SK-N-MC (cell line): ENCODE measurements at regions not wholly inside any gene's neighbourhood (a gene's known extent, or its start where the extent isn't known, plus 50 kb on each side); places are given as distances from the start of the nearest gene placed in this dataset.

Experiments used
- DNase-seq: peaks from one replicate; pipeline ENCODE4 v3.0.0-alpha.2; 2011; ENCODE audit warnings: low read depth, low spot score
- H3K27ac ChIP-seq: fragments of 200-600 bp; sonication (generic); 2 replicates; pipeline ENCODE4 v1.5.1; 2016; ENCODE audit warnings: mixed run types
- H3K36me3 ChIP-seq: fragments of 200-600 bp; sonication (generic); 2 replicates; pipeline ENCODE4 v1.6.1; 2017; ENCODE audit warnings: antibody characterized with exemption, low read length, mixed read lengths; ENCODE audit not compliant: insufficient read depth
- H3K4me3 ChIP-seq: fragments of 200-600 bp; sonication (generic); 2 replicates; pipeline ENCODE4 v1.5.1; 2016
- H3K9ac ChIP-seq: fragments of 200-600 bp; sonication (generic); 2 replicates; pipeline ENCODE4 v1.8.0; 2017; ENCODE audit warnings: mixed run types, mixed read lengths; ENCODE audit not compliant: insufficient read length
- H3K9me3 ChIP-seq: fragments of 200-600 bp; sonication (generic); 2 replicates; pipeline ENCODE4 v1.6.1; 2017; ENCODE audit warnings: low read depth, mild to moderate bottlenecking, antibody characterized with exemption, low read length, moderate library complexity, mixed read lengths
- EZH2 ChIP-seq: fragments of 200-600 bp; sonication (generic); IDR thresholded peaks from one replicate; pipeline ENCODE4 v1.6.1; 2017; ENCODE audit warnings: antibody characterized with exemption
- FOXP2 ChIP-seq: optimal IDR thresholded peaks from 2 replicates; pipeline ENCODE3; 2011; ENCODE audit warnings: mild to moderate bottlenecking, moderate library complexity; ENCODE audit not compliant: insufficient read depth; ENCODE audit errors: extremely low read length, control extremely low read depth
- POLR2AphosphoS5 ChIP-seq: IDR thresholded peaks from 2 replicates; pipeline ENCODE4 v1.6.1; 2012; ENCODE audit warnings: mild to moderate bottlenecking, low read depth, low read length, borderline replicate concordance

DNA sequence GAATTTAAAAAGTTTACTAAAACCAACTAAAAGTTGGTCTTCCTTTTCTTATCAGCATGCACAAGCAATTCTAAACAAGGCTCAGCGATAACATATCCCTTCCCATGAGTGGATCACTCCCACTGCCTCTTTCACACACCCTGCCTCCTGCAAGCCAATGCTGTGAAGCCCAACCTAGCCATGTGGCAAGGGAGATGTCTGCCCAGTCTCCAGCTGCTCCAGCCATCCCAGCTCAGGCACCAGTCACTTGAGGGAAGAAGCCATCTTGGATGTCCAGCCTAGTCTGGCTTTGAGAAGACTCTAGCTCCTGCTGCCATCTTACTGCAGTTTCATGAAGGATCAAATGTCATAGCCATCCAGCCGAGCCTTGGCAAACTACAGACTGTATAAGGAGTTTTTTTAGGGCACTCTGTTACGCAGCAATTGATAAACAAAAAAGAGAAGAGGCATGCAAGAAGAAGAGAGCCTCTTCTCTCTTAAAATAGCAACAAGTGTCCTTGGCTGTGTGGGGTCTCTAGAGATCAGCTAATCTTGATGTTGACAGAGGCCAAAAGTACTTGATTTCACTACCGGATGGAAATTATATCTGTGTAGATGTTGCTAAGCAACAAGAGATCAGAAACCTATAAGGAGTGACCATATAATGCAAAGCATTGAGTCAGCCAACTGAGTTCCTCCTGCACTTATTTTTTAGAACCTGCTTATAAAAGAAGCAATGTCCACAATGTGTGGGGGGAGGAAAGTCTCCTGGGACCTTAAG lies 108.9 kb downstream of the PTCSC3 start:
- no peak for TF ChIP-seq EZH2
- TF ChIP-seq POLR2AphosphoS5, result no peak
- TF ChIP-seq FOXP2, result no peak
- DNase-seq, result no peak
- no peak overlapping the region for H3K9ac ChIP-seq
- H3K4me3 ChIP-seq, result no peak overlapping the region
- no peaks in the 10 kb centered on the region for H3K36me3 ChIP-seq
- H3K27ac ChIP-seq, result no peak overlapping the region
- no peaks in the 10 kb centered on the region for H3K9me3 ChIP-seq

DNA sequence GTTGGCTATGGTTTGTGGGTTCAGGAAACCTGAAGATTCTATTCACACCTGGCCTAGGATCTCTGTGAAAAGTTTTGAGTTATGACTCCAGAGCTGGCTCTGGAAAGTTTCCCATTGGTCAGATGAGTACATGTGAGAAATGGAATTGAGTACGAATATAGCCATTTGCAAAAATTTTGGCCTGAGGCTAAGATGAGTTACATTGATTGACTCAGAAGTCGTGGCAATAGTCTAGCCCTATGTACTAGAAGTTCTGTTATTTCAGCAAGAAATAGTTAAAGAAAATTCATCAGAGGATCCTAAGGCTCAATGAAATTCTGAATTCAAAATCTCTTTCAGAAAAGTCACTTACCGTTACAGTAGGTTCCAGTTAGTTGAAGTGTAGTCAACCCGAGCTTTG lies 109.9 kb downstream of the PTCSC3 start:
- Histone ChIP-seq H3K36me3 (no peaks in the 10 kb centered on the region), H3K4me3 (no peak overlapping the region), H3K9ac (no peak overlapping the region), H3K9me3 (no peaks in the 10 kb centered on the region), H3K27ac (no peak overlapping the region)
- DNase-seq, result no peak
- no peak for TF ChIP-seq POLR2AphosphoS5
- TF ChIP-seq EZH2, result no peak
- no peak for TF ChIP-seq FOXP2

DNA sequence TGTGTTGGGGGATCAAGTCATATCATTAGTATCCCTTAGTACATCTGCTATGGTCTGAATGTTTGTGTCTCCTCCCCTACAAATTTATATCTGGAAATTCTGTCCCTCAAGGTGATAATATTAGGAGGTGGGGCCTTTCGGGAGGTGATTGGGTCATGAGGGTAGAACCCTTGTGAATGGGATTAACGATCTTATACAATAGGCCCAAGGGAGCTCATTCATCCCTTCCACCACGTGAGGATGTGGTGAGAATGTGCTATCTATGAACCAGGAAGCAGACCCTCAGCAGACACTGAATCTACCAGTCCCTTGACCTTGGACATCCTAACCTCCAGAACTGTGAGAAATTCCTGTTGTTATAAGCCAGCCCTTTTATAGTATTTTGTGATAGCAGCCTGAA lies 110.7 kb downstream of the PTCSC3 start:
- no peak for DNase-seq
- Histone ChIP-seq H3K9me3 (no peaks in the 10 kb centered on the region), H3K36me3 (no peaks in the 10 kb centered on the region), H3K4me3 (no peak overlapping the region), H3K9ac (no peak overlapping the region), H3K27ac (no peak overlapping the region)
- TF ChIP-seq EZH2 (no peak), POLR2AphosphoS5 (no peak), FOXP2 (no peak)

DNA sequence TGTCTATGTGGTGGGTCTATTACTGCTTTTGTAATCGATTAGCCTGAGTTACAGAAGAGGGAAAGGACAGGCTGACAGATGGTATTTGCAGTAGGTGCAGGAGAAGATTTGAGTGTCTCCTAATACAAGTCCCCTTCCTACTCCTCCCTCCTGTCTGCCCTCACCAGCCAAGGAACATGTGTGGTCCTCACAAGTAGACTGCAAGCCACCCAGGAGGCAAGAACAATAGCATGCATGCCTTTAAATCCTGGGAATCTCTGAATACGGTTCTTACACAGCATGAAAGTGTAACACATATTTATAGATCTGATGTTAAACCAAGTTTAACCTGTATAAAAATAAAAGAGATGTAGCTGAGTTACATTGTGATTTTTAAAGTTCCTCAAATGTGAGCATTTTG lies 117.0 kb downstream of the PTCSC3 start:
- Histone ChIP-seq H3K27ac (no peak overlapping the region), H3K4me3 (no peak overlapping the region), H3K9ac (no peak overlapping the region), H3K9me3 (no peaks in the 10 kb centered on the region), H3K36me3 (no peaks in the 10 kb centered on the region)
- no peak for DNase-seq
- TF ChIP-seq EZH2, result no peak
- no peak for TF ChIP-seq FOXP2
- no peak for TF ChIP-seq POLR2AphosphoS5

DNA sequence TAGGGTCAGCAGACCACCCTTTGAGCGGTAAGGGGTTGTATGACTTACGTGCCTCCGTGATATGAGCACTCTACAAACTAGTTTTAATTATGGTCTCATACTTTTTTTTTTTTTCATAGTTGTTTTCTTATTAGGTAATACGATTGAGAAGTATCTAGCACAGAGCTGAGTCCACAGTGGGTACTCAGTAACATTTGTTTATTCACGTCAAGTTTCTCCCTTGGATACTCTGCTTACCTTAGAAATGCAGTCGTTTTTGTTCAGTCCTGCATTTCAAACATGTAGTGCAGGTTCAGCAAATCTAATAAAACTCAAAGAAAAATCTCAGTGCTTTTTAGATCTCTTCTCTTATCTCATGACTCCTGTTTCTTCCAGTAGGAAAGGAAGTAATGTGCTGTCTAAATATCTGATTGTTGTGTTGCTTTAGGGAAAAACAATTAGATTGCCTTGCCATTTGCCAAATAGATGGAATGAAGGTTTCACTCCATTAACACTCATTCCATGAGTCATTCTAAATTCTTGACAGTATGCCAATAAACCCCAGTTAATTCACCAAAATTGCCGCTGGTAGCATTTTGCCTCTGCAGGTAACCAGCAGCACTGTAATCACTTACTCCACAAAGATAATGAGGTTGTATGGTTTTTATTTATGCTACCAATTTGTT lies 118.9 kb downstream of the PTCSC3 start:
- Histone ChIP-seq H3K9me3 (no peaks in the 10 kb centered on the region), H3K9ac (no peak overlapping the region), H3K27ac (no peak overlapping the region), H3K36me3 (no peaks in the 10 kb centered on the region), H3K4me3 (no peak overlapping the region)
- no peak for DNase-seq
- TF ChIP-seq POLR2AphosphoS5 (no peak), EZH2 (no peak), FOXP2 (no peak)

DNA sequence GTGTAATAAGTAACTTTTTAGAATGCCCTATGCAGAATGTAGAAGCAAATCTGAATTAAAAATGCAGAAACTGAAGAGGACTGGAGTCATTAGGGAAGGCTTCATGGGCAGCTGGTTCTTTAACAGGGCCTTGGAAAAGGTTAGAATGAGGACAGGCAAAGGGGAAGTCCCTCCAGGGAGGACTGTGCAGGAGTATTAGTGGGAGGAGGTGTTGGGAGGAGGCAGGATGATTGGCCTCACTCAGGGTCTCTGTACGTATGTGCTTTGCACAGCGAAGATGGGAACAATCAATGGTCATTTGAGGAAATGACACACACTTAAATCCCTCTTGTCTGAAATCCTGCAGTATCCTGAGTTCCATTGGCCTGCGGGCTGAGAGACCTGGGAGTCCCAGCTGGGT lies 119.7 kb downstream of the PTCSC3 start:
- Histone ChIP-seq H3K27ac (no peak overlapping the region), H3K9me3 (no peaks in the 10 kb centered on the region), H3K9ac (no peak overlapping the region), H3K36me3 (no peaks in the 10 kb centered on the region), H3K4me3 (no peak overlapping the region)
- TF ChIP-seq EZH2 (no peak), POLR2AphosphoS5 (no peak), FOXP2 (no peak)
- no peak for DNase-seq

DNA sequence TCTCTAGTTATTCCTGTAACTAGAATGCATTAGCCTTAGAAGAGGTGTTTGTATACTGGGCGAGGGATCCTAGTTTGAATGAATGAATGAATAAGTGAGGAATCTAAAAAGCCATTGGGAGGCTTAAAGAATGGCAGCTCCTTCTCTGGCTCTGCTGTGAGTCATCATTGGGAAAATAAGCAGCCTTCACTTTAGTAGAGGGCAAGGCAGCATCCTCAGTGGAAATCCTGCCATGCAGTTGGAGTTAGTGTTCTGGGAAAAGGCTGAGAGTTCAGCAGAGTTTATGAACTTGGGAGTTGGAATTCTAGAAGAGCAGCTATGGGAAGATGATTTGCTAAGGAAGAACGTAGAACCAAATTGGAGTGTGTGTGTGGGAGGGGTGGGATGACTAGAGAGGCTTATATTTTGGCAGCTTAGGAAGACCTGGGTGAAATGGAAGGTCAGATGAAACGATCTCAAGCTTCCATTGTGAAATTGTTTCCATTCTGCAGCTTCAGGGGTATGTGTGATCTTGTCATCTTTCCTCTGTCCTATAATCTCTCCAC lies 120.8 kb downstream of the PTCSC3 start:
- H3K27ac ChIP-seq, result no peak overlapping the region
- H3K9ac ChIP-seq, result no peak overlapping the region
- no peaks in the 10 kb centered on the region for H3K9me3 ChIP-seq
- no peaks in the 10 kb centered on the region for H3K36me3 ChIP-seq
- DNase-seq, result no peak
- TF ChIP-seq POLR2AphosphoS5, result no peak
- TF ChIP-seq EZH2, result no peak
- TF ChIP-seq FOXP2, result no peak
- no peak overlapping the region for H3K4me3 ChIP-seq

DNA sequence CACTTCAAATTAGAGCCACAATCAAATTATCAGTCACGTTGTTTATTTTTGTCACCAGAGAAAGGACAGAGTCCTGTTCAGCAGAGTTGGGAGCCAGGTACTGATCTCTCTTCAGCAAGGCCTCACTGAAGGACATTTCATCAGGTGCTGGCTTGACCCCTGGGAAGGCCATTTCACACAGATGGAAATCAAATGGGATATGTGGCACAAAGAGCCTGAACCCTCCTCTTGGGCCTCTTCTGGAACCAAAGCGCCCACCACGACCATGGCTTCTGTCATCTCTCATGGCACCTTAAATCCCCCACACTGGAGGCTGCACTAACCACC lies 121.5 kb downstream of the PTCSC3 start:
- H3K4me3 ChIP-seq, result no peak overlapping the region
- no peak overlapping the region for H3K27ac ChIP-seq
- no peaks in the 10 kb centered on the region for H3K9me3 ChIP-seq
- no peak overlapping the region for H3K9ac ChIP-seq
- DNase-seq, result no peak
- no peaks in the 10 kb centered on the region for H3K36me3 ChIP-seq
- TF ChIP-seq POLR2AphosphoS5, result no peak
- no peak for TF ChIP-seq EZH2
- no peak for TF ChIP-seq FOXP2

DNA sequence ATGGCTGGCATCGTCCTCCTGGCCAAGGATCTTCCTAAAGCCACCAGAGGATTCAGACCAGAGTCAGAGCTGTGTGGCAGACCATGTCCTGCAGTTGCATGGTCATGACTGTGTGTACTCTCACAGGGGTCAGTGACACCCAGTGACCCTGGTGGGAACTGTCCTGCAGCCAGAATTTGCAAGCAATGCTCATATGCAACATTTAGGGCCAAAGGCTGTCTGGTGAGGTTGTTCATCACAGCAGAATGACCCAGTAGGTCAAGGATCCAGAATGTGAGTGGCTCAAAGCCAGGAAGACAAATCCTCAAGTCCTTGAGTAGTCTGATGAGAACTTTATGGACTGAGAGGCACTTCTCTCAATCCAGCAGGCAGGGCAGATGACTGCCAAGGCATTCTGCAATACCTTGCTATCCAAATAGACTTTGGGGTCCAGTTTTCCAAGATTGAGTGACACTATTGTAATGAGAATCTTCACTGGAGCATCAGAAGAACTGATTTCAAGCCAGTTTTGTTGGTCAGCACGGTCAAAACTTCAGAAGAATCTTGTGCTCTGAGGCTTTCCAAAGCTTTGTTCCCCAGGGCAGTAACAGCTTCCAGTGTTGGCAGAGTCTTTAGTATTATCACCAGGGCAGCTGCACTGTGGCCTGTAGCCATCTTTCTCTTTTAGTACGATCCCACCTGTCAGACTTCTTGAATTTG lies 122.0 kb downstream of the PTCSC3 start:
- H3K4me3 ChIP-seq, result no peak overlapping the region
- no peaks in the 10 kb centered on the region for H3K36me3 ChIP-seq
- no peak for DNase-seq
- H3K27ac ChIP-seq, result no peak overlapping the region
- no peak overlapping the region for H3K9ac ChIP-seq
- no peaks in the 10 kb centered on the region for H3K9me3 ChIP-seq
- TF ChIP-seq EZH2, result no peak
- no peak for TF ChIP-seq POLR2AphosphoS5
- TF ChIP-seq FOXP2, result no peak
